ENCODE measurements at regions not wholly inside any gene's neighbourhood (a gene's known extent, or its start where the extent isn't known, plus 50 kb on each side); places are given as distances from the start of the nearest gene placed in this dataset.

GRCh38 chr11:27930946-27931345 is 177.0 kb downstream of the KIF18A start:
- TF ChIP-seq EZH2 (optimal IDR thresholded peaks at IDR 0.05; ENCODE audit: low read depth, low read length) (no peak), CTCF (IDR thresholded peaks at IDR 0.05; ENCODE audit: low read length) (no peak)

Measured in MM.1S (cell line).